ENCODE measurements at regions not wholly inside any gene's neighbourhood (a gene's known extent, or its start where the extent isn't known, plus 50 kb on each side); places are given as distances from the start of the nearest gene placed in this dataset.

DNA sequence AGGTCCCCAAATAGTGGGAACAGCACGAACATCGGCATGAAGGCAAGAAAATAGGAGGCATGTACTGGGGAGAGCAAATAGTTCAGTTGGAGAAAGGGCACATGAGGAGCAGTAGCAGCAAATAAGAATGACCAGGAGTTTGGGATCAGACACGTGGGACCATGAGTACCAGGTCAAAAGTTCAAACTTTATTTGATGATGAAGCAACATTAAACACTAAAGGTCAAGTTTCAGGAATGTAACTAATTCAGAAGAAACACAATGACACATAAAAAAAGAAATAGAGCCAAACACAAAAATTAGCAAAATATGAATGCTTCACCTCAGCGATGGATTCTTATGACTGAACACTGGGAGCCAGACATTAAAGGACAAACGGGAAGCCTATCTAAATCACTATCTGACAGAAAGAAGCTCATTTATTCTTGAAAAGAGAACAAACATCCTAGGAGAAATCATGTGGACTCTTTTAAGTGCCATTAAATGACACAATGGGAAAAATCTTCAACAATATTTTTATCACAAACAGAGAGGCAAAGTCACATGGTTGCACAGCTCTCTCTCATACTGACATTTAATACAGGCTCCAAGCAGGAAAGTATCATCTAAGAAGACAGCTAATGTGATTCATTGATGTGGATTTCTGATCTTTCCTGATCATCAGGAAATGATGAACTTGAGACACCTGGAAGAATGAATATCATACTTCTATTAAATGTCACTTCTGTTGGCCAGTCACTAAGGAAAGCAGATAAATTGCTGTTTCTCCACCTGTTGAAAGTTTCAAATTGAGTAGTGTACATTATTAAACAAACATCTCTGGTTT is 216.9 kb upstream of the THBS1 start:
- DNase-seq, result no peak

DNA sequence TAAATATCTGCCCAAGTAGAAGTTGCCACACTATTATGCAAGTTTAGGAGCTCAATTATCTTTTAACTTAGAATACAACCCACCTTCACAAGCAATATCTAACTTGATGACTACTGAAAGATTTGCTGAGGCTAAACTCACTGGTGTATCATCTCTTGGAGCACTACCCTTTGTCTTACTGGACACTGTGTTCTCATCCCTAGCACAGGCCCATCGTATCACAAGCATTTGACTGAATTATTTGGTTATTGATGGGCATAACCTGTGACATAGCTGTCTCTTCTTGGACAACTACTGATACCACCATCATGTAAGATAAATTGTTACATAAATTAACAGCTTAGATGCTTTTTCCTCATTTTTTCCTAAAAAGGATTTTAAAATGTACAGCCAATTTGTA is 216.2 kb upstream of the THBS1 start:
- no peak for DNase-seq

DNA sequence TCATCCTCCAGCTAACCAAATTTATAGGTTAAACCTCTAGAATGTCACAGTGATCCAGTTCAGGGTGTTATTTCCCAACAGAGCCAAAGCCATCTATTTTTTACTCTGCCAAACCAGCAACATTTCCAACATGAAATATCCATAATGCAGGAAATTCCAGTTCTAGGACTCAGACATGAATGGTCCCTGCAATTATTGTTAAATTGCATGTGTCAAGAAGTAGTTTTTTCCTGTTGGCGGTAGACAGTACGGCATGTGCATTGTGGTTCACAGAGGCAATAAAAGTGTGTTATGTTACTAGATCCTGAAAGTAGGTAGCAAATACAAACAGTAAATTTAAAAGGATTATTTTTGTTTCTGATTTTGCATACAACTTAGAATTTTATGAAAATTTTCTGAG is 215.7 kb upstream of the THBS1 start:
- DNase-seq, result no peak

DNA sequence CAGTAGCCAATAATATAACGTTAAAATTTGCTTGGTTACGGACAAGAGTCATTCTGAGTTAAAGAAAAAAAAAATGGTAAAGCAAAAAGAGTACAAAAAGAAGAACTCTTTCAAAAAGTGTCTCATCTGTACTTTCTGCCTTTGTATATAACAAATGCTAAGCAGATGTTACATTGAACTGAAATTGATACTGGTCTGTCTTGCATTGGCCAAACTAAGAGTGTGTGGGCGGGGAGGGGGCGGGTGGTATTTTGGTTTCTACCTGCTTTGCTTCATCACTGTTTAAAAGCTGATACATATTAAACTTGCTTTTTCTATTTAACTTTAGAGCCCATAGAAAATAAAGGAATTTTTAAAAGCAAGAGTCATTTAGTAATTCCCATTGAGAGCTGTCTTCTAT is 215.0 kb upstream of the THBS1 start:
- DNase-seq, result no peak

DNA sequence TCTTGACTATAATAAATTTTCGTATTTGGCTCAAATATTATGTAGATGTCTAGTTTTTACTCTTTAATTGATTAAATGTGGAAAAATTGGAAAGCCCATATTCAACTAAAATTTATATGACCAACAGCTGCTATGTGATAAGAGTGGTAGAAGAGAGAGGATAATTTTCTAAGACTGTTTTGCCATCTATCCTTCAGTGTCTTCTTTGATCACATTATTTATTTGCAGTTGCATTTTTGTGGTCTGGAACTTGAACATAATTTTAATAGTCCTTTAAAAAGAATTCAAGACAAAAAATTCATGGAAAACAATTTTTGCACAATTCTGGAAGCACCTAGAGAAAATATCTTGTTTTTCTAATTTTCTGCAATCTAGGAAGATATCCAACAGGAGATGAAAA is 213.3 kb upstream of the THBS1 start:
- DNase-seq, result no peak

DNA sequence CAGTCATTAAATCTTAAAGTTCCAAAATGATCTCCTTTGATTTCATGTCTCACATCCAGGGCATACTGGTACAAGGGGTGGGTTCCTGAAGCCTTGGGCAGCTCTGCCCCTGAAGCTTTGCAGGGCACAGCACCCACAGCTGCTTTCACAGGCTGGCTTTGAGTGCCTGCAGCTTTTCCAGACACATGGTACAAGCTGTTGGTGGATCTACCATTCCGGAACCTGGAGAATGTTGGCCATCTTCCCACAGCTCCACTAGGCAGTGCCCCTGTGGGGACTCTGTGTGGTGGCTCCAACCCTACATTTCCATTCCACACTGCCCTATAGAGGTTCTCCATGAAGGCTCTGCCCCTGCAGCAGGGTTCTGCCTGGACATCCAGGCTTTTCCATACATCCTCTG is 211.1 kb upstream of the THBS1 start:
- DNase-seq, result no peak

DNA sequence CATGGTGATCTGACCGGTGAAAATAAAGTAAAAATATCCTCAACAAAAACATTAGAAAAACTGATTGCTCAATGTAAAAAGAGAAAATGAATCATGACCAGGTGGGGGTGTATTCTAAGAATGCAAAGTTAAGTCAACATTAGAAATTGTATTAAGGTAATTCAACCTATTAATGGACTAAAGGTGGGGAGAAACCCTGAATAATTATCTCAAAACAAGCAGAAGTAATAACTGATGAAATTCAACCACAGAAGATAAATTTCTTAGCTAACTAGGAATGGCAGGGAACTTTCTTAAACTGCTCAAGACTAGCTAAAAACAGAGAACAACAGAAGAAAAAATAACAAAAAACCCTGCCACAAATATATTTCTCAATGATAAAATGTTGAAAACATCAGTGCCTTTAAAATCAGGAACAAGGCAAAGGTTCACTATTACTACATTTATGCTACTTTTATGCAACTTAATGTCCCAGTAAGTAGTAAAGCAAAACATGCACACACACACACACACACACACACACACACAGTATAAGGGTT is 204.4 kb upstream of the THBS1 start:
- no peak for DNase-seq

DNA sequence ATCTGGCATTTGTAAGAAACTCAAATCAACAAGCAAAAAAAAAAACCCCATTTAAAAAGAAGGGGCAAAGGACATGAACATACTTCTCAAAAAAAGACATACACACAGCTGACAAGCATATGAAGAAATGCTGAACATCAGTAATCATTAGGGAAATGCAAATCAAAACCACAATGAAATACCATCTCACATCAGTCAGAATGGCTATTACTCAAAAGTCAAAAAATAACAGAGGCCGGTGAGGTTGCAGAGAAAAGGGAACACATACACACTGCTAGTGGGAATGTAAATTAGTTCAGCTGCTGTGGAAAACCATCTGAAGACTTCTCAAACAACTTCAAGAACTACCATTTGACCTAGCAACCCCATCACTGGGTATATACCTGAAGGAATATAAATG is 199.4 kb upstream of the THBS1 start:
- no peak for DNase-seq

DNA sequence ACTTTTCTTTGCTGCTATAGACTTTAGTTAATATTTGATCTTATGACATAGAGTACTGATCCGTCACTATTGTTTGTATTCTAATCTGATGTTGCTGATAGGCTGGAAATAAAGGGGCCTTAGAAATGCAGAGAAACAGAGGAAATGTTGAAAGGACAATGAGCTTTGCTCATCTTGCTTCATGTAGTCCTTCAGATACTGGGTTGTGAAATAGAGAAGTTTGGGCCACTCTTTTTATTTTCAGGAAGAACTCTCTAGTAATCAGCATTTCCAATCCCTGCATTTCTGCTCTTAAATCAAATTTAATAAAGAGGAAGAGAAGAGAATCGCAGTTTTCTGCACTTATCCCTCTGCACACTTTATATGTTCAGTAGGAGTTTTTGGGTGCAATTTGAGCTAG is 192.8 kb upstream of the THBS1 start:
- no peak for DNase-seq

DNA sequence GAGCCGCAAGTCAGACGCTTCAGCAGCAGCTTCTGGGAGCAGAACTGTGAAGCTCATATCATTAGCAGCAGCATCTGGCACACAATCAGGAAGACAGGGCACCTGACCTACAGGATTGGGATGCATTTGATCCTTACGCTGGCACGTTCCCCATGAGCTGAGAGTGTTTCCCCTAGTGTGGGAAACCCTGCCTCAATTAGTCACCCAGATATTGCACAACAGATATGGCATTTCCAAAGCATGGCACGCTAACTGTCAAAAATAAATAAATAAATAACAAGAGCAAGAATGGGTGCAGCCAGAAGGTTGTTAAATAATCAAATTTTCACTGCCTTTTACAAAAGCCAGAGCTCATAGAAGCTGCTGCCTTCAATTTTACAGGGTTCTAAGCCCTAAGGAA is 189.6 kb upstream of the THBS1 start:
- no peak for DNase-seq

DNA sequence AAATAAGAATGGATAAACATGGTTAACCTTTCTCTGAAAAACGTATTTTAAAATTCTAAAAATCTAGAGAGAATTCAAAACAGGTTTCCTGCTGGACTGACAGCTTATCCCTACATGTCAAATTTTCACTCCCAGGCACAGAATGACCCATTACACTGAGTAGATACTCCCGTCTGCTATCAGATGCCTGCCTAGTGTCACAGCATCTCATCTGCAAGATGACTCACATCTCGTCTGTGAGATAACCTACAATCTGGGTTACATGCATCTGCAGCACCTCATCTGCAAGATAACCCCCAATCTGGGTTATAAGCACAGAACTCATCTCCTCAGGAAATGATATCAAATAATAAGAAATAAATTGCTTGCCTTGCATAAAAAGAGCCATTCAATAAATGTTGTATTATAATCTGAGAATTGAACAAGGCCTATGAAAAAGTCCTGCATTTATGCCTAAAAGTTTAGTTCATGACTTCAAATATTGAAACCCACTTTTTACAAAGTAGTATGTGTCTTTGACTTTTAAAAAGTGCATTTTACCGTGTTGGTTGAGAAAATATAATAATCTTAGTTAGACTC is 188.3 kb upstream of the THBS1 start:
- no peak for DNase-seq

DNA sequence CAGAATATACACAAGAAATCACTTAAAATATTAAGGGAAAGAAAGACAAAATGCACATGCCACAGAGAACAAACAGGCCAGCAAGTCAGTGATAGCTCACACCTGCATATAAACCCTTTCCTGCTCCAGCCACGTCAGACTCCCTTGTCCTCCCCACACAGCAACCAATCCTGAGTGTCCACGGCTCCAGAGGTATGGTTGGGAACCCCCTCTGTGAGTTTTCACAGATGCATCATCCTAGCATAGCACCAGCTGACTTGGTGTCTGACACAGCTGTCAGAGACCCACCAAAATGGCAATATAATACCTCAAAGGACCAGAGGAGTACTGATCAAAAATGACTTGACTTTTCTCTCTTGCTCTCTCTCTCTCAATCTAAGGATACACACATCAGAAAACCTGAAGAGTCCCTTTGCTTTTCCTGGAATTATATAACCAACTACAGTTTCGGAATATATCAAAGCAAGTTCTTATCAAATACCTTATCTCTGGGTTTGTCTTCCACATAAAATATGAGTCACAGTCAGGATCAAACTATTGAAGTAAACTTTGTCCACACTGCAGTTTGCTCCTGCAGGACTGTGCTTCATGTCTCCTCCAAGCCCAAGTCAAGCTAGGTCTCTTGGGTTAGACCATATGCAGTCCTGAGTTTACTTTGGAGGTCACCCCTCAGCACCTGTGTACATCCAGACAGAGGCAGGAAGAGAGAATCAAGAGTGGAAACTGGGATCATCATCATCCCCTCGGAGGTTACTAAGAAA is 187.1 kb upstream of the THBS1 start:
- DNase-seq, result no peak

DNA sequence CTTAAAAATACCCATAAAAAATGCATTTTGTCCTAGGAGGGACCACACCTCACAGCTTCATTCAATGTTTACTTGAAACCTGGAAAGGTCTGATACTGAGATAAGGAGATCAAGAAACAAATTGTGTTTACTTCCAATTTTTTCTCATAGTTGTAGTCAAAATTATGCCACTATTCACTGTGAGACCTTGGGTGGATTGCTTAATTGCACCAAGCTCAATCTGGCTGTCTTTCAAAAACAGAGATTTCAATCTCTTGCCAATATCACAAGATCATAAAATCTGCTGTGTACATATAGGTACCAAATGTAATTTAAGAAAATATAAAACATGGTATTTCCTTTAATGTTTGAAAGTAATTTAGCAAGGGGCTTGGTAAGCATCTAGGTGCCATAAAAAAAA is 186.4 kb upstream of the THBS1 start:
- no peak for DNase-seq

DNA sequence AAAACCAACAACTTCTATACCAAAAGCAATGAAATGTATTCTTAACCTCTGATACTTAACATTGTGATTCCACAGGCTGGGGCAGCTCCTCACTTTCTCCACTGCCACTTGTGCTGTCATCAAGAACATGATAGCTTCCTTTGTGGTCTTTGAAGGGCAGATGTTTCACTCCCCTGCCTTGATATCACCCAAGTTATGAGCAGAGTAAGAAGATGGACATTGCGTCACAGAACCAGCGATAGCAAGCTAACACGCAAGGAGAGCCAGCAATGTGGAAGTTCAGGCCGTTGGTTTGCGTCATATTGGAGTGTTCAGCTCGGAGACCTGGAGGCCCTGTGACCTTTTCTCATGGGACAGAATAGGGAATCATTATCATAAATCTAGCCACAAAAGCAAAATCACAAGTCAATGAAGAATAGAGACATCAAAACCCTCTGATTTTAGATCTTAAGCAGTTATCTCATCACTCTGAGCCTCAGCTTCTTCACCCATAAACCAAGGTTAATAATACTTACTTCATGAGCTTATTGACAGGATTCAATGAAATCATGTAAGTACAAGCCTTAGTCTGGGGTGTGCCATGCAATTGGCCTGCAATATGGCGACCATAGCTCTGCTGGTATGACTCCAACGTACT is 183.8 kb upstream of the THBS1 start:
- no peak for DNase-seq

DNA sequence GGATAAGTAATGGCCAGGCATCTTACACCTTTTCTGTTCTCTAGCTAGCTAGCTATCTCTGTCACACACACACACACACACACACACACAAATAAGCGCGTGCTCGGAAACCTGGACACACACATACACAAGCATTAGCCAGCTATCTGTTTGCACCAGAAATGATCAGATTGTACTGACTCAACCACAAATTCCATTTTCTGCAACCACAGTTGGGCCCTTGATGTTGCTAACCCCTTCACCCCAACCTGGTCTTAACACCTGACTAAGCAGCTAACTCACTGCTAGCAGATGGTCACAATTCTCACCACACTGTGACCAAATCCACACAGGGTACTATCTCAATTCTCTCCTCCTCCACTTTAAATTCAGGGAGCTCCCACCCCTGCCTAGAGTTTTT is 183.0 kb upstream of the THBS1 start:
- no peak for DNase-seq

DNA sequence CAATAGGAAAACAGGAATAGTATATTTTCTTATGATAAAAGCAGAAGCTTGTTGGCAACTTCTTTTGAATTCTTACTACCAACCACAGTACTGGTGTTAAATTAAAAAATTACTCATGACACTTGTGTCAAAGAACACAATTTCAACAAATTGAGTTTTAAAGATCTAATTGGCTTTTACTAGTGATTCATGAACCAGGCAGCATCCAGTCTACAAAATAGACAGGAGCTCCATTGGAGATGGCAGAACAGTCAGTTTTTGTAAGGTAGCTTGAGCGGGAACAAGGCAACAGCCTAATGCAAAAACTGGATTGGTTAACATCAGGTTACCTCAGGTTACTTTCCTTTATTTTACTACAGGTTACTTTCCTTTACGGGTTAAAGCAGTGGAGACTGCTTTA is 181.3 kb upstream of the THBS1 start:
- no peak for DNase-seq

DNA sequence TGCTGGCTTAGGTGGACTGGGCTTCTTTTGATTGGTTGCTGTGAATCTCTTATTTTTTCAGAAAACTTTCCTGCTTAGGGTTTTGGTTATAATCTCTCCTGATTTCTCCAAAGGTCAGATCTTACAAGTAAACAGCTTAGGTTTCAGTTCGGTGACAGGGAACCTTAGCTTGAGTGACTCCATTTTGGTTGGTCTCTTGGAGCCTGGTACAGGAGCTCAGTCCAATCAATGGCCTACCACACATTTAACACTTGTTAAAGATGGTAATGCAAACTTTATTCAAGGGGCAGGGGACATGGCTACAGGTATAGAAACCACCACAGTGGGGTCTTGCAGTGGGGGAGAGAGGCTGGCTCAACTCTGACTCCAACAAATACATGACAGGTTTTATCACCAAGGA is 180.9 kb upstream of the THBS1 start:
- DNase-seq, result no peak

DNA sequence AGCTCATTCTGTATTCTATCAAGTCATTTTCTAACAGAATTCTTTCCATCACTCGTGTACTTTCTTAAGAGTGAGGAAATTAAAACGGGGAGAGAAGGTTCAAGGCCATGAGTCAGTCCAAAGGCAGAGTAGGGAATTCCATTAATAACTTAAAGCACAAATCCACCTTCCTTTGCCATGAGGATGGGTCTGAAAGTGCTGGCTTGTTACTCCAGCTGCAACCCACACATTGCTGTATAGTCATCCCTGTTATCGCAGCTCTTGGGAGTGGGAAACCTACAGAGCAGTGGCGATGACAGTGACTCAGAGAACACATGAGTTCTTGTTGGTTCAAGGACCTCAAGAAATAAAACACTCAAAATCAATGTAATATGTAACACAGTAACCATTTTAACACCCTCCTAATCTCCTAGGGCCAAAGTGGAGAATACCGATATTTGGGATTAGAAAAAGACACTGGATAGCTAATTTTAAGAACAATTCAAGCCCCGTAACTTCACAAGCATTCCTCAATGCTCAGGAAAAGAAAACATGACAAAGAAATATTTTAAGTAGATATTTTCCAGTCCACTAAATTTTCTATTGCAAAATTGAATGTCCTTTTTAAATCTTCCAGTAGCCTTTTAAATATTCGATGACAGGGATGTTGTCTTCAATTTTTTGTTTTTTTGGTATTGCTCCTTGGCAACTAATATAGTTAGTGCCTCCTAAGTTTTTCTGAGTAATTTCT is 179.9 kb upstream of the THBS1 start:
- no peak for DNase-seq

DNA sequence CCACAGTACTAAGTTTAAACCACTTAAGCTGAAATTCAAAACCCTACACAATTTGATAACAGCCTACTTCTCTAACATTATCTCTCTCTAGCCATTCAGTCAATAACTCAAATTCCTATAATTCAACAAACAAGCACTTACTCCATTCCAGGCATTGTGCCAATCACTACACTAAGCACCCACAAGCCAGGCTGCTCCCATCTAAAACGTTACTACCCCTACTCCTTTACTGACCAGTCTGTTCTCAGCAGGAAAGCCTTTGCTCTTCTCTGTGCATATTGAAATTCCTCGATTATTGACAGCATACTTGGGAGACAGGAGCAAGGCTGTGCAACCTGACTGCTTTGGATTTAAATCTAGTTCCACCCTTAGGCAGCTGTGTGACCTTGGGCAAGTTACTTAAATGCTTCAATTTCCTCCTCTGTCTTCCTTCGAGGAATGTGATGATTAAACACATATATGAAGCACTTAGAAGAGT is 177.2 kb upstream of the THBS1 start:
- DNase-seq, result no peak

DNA sequence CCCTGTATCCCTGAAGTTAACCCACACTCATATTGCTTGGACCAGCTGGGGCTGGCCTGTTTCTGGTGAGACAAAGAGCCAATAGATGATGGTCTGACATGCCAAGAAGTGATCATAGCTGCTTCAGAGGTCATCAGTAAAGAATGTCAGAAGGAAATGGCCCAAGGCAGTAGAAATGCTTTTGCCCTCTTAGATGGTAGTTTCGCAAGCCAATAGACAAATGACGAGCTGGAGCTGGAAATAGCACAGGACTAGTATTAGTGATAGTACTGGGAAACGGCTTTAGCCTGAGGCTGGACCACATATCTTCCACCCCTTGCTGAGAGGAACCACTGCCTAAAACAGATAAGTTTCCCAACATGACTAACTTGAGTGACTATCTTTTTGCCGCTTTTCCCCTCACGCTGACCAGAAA is 176.1 kb upstream of the THBS1 start:
- DNase-seq, result no peak

DNA sequence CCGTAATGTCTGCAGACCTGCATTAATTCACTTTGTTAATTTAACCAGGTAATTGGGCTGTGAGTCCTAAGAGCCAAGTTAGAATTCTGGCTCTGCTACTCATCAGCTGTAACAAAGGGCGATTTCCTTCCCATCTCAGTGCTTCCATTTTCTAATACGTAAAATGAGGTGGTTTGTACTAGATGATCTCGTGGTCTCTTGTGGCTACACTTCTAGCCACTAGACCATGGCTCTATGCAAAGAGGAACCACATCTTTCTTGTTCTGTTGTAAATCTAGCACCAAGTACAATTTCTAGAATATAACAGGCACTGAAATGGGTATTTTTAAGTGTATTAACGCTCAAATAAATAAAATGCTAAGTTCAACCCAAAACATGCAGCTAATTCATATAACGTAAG is 174.4 kb upstream of the THBS1 start:
- DNase-seq, result no peak

DNA sequence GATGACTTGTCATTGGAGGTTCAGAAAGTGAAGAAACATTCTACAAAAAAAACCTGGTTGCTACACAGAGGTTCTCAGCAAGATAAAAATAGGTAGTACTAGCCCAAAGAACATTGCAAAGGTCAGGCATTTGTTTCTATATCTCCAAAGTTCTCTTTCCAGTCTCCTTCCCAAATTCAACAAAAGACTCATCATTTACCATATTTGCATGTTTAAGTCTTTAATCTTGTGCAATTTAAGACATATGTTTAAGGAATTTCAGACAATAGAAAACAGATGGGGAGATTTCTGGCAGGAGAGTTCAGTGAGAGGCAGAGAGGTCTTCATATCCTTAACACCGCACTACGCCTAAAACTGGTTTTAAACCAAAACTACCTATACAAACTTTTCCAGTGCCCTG is 173.8 kb upstream of the THBS1 start:
- no peak for DNase-seq
